Muscle of arm (tissue), 1 donor: ENCODE measurements at regions not wholly inside any gene's neighbourhood (a gene's known extent, or its start where the extent isn't known, plus 50 kb on each side); places are given as distances from the start of the nearest gene placed in this dataset.

ENCODE experiments used
- DNase-seq: peaks from one replicate; pipeline ENCODE4 v3.0.0-alpha.2; 2013

GRCh38 chr11:70790671-70791300, 392.5 kb downstream of the CTTN start:
- no peak for DNase-seq

- DNase-seq = no peak
Measured at GRCh38 chr11:70796648-70797227, 398.4 kb downstream of the CTTN start.

GRCh38 chr11:70798296-70798695, 400.0 kb downstream of the CTTN start:
- DNase-seq = no peak

GRCh38 chr11:70799386-70799785, 401.1 kb downstream of the CTTN start:
- no peak for DNase-seq

GRCh38 chr11:70802185-70802584, 403.9 kb downstream of the CTTN start:
- DNase-seq = no peak

GRCh38 chr11:70804139-70804837, 406.0 kb downstream of the CTTN start:
- DNase-seq = no peak

GRCh38 chr11:70805243-70805642, 406.9 kb downstream of the CTTN start:
- no peak for DNase-seq

GRCh38 chr11:70805971-70806370, 407.6 kb downstream of the CTTN start:
- DNase-seq = no peak

GRCh38 chr11:70806461-70807194, 408.3 kb downstream of the CTTN start:
- DNase-seq = no peak

- DNase-seq = no peak
Measured at GRCh38 chr11:70807195-70807543, 408.8 kb downstream of the CTTN start.

GRCh38 chr11:70808686-70809375, 410.5 kb downstream of the CTTN start:
- DNase-seq = no peak

GRCh38 chr11:70810133-70810532, 411.8 kb downstream of the CTTN start:
- no peak for DNase-seq

GRCh38 chr11:70810681-70811080, 412.4 kb downstream of the CTTN start:
- no peak for DNase-seq

GRCh38 chr11:70811483-70811882, 413.2 kb downstream of the CTTN start:
- no peak for DNase-seq

- no peak for DNase-seq
Measured at GRCh38 chr11:70811915-70812314, 413.6 kb downstream of the CTTN start.

- DNase-seq = no peak
Measured at GRCh38 chr11:70812472-70812871, 414.1 kb downstream of the CTTN start.

GRCh38 chr11:70813651-70814050, 415.3 kb downstream of the CTTN start:
- DNase-seq = no peak

- no peak for DNase-seq
Measured at GRCh38 chr11:70815485-70815832, 417.1 kb downstream of the CTTN start.

- no peak for DNase-seq
Measured at GRCh38 chr11:70816156-70816678, 417.9 kb downstream of the CTTN start.

- peak; percentile 11 for DNase-seq
Measured at GRCh38 chr11:70818351-70818750, 420.0 kb downstream of the CTTN start.

GRCh38 chr11:70819022-70819421, 420.7 kb downstream of the CTTN start:
- DNase-seq = no peak

- no peak for DNase-seq
Measured at GRCh38 chr11:70820311-70820710, 422.0 kb downstream of the CTTN start.
